Breast epithelium (tissue), 3 donors: ENCODE measurements at regions not wholly inside any gene's neighbourhood (a gene's known extent, or its start where the extent isn't known, plus 50 kb on each side); places are given as distances from the start of the nearest gene placed in this dataset.

Experiments used
- POLR2A ChIP-seq: fragments of 450-650 bp; IDR thresholded peaks from one replicate; pipeline ENCODE4 v1.6.1; 2016; ENCODE audit warnings: antibody characterized with exemption, mild to moderate bottlenecking, moderate library complexity
- TF ChIP-seq, protein P1 (sequence below), 3 donors: fragments of 450-650 bp; IDR thresholded peaks; one replicate each; pipeline ENCODE4 v1.5.1; 2016 to 2017; ENCODE audit warnings: antibody characterized with exemption in 3 of 3, mild to moderate bottlenecking in 3 of 3, moderate library complexity in 3 of 3

DNA sequence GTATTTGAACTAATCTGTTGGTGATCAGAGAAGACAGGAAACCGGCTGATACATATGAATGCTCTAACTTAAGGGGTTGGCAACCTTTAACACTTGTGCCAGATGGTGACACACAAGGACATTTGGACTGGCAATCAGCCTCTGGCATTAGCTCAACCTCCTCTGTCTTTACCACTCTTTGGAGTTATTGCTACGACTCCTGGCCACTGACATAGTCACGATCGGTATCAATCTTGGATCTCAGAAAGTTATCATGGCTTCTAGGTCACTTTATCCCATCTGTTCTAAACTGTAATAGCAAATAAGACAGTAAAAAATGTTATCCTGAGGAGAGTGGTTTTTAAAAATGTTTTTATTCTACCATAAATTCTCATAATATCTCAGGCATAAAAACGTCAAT is 575.2 kb upstream of the MDGA2 start:
- TF ChIP-seq, protein P1, sequence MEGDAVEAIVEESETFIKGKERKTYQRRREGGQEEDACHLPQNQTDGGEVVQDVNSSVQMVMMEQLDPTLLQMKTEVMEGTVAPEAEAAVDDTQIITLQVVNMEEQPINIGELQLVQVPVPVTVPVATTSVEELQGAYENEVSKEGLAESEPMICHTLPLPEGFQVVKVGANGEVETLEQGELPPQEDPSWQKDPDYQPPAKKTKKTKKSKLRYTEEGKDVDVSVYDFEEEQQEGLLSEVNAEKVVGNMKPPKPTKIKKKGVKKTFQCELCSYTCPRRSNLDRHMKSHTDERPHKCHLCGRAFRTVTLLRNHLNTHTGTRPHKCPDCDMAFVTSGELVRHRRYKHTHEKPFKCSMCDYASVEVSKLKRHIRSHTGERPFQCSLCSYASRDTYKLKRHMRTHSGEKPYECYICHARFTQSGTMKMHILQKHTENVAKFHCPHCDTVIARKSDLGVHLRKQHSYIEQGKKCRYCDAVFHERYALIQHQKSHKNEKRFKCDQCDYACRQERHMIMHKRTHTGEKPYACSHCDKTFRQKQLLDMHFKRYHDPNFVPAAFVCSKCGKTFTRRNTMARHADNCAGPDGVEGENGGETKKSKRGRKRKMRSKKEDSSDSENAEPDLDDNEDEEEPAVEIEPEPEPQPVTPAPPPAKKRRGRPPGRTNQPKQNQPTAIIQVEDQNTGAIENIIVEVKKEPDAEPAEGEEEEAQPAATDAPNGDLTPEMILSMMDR (IDR thresholded peaks at IDR 0.05), result no peak
- no peak for TF ChIP-seq POLR2A
